ENCODE measurements at regions not wholly inside any gene's neighbourhood (a gene's known extent, or its start where the extent isn't known, plus 50 kb on each side); places are given as distances from the start of the nearest gene placed in this dataset.

DNA sequence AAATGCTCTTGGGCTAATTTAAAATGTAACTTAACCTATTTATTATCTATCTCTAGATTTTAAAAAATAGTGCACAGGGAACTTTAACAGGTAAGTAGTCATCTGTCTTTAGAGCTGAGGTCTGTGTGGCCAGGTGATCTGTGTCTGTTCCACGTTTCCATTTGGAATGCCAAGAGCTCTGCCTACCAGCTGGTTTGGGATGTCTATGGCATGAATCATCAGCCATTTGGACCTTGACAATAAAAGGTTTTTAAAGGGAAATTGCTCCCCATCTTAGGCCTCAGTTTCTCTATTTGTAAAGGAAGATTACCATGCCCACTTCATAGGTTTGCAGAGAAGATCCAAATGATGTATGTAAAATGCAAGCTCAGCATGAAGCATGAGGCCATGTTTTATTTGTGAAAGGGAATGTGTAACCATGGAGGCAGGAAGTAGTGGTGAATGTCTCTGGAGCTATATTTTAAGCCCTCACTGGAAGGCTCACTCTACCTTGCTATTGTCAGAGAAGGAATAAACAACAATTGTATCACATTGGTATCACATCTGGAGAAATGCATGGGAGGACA is 548.1 kb upstream of the LMCD1 start:
- no peak overlapping the region for H3K4me3 ChIP-seq (ENCODE audit: low read depth, low read length)
- TF ChIP-seq CTCF (IDR thresholded peaks at IDR 0.05; ENCODE audit: low read depth, low read length) (no peak), MAX (IDR thresholded peaks at IDR 0.05; ENCODE audit: low read depth, low read length) (no peak), MYC (IDR thresholded peaks at IDR 0.05; ENCODE audit: low read depth, low read length) (no peak), POLR2A (IDR thresholded peaks at IDR 0.05; ENCODE audit: extremely low read depth, insufficient read length) (no peak)
- DNase-seq (ENCODE audit: low read depth), result no peak

- H3K4me3 ChIP-seq (ENCODE audit: low read depth, low read length), result no peak overlapping the region
- no peak for DNase-seq (ENCODE audit: low read depth)
- TF ChIP-seq CTCF (IDR thresholded peaks at IDR 0.05; ENCODE audit: low read depth, low read length) (no peak), MAX (IDR thresholded peaks at IDR 0.05; ENCODE audit: low read depth, low read length) (no peak), MYC (IDR thresholded peaks at IDR 0.05; ENCODE audit: low read depth, low read length) (no peak), POLR2A (IDR thresholded peaks at IDR 0.05; ENCODE audit: extremely low read depth, insufficient read length) (no peak)
Measured at GRCh38 chr3:7957024-7957423, 544.6 kb upstream of the LMCD1 start.

GRCh38 chr3:7959094-7959493 is 542.5 kb upstream of the LMCD1 start:
- DNase-seq (ENCODE audit: low read depth), result no peak
- TF ChIP-seq POLR2A (IDR thresholded peaks at IDR 0.05; ENCODE audit: extremely low read depth, insufficient read length), result no peak
- TF ChIP-seq CTCF (IDR thresholded peaks at IDR 0.05; ENCODE audit: low read depth, low read length), result no peak
- no peak for TF ChIP-seq MYC (IDR thresholded peaks at IDR 0.05; ENCODE audit: low read depth, low read length)
- no peak for TF ChIP-seq MAX (IDR thresholded peaks at IDR 0.05; ENCODE audit: low read depth, low read length)
- H3K4me3 ChIP-seq (ENCODE audit: low read depth, low read length), result no peak overlapping the region

GRCh38 chr3:7960601-7961000 is 541.0 kb upstream of the LMCD1 start:
- no peak for TF ChIP-seq MYC (IDR thresholded peaks at IDR 0.05; ENCODE audit: low read depth, low read length)
- no peak for TF ChIP-seq CTCF (IDR thresholded peaks at IDR 0.05; ENCODE audit: low read depth, low read length)
- no peak for TF ChIP-seq MAX (IDR thresholded peaks at IDR 0.05; ENCODE audit: low read depth, low read length)
- TF ChIP-seq POLR2A (IDR thresholded peaks at IDR 0.05; ENCODE audit: extremely low read depth, insufficient read length), result no peak
- no peak for DNase-seq (ENCODE audit: low read depth)
- no peak overlapping the region for H3K4me3 ChIP-seq (ENCODE audit: low read depth, low read length)

DNA sequence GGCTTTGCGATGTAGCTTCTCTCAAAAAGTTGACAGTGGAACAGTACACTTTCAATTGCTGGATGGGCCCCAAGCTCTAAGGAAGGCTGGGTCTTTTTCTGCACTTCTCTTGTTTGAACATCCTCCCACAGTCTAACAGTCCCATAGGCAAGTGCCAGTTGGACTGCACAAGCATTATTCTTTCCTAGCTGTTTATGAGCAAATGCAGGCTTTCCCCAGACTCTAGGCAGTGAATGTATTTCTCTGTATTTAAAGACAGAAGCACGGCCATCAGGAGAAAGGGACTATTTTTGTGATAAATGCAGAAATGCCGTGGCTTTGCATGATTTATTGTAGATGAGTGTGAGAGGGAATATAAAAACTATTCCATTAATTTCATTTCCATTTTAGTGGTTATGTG is 539.3 kb upstream of the LMCD1 start:
- TF ChIP-seq MYC (IDR thresholded peaks at IDR 0.05; ENCODE audit: low read depth, low read length) (no peak), MAX (IDR thresholded peaks at IDR 0.05; ENCODE audit: low read depth, low read length) (no peak), CTCF (IDR thresholded peaks at IDR 0.05; ENCODE audit: low read depth, low read length) (no peak), POLR2A (IDR thresholded peaks at IDR 0.05; ENCODE audit: extremely low read depth, insufficient read length) (no peak)
- H3K4me3 ChIP-seq (ENCODE audit: low read depth, low read length), result no peak overlapping the region
- no peak for DNase-seq (ENCODE audit: low read depth)

Data from NB4 (cell line).